ENCODE measurements at regions not wholly inside any gene's neighbourhood (a gene's known extent, or its start where the extent isn't known, plus 50 kb on each side); places are given as distances from the start of the nearest gene placed in this dataset.

GRCh38 chr6:10250655-10251220, 164.1 kb downstream of the TFAP2A start:
- POLR2A ChIA-PET, result no interaction called here
- TF ChIP-seq CTCF (IDR thresholded peaks at IDR 0.05; ENCODE audit: low read depth, low read length), result no peak
- Histone ChIP-seq H3K27me3 (ENCODE audit: control insufficient read depth, insufficient read depth, low read length) (no peaks in the 10 kb centered on the region), H3K27ac (ENCODE audit: low read depth, low read length) (no peak overlapping the region), H3K9me3 (ENCODE audit: control insufficient read depth, insufficient read depth, low read length) (peaks cover 31% of the 10 kb centered on the region), H3K4me3 (ENCODE audit: low read depth, low read length) (no peak overlapping the region)
- CTCF ChIA-PET, result no interaction called here
- DNase-seq (ENCODE audit: low read depth, low spot score), result no peak

GRCh38 chr6:10248378-10248843, 166.5 kb downstream of the TFAP2A start:
- no peak for TF ChIP-seq CTCF (IDR thresholded peaks at IDR 0.05; ENCODE audit: low read depth, low read length)
- ChIA-PET POLR2A (interaction anchor here (0.6 kb wide), 1 partner anchor 58 kb away, joined by 4 read pairs; no protein-coding TSS in a partner anchor), CTCF (no interaction called here)
- no peak for DNase-seq (ENCODE audit: low read depth, low spot score)
- Histone ChIP-seq H3K9me3 (ENCODE audit: control insufficient read depth, insufficient read depth, low read length) (peaks cover 31% of the 10 kb centered on the region), H3K27ac (ENCODE audit: low read depth, low read length) (no peak overlapping the region), H3K4me3 (ENCODE audit: low read depth, low read length) (no peak overlapping the region), H3K27me3 (ENCODE audit: control insufficient read depth, insufficient read depth, low read length) (no peaks in the 10 kb centered on the region)

GRCh38 chr6:10237298-10238038, 177.4 kb downstream of the TFAP2A start:
- ChIA-PET POLR2A (no interaction called here), CTCF (no interaction called here)
- DNase-seq (ENCODE audit: low read depth, low spot score), result no peak
- Histone ChIP-seq H3K27ac (ENCODE audit: low read depth, low read length) (no peak overlapping the region), H3K9me3 (ENCODE audit: control insufficient read depth, insufficient read depth, low read length) (peaks cover 11% of the 10 kb centered on the region), H3K4me3 (ENCODE audit: low read depth, low read length) (no peak overlapping the region), H3K27me3 (ENCODE audit: control insufficient read depth, insufficient read depth, low read length) (no peaks in the 10 kb centered on the region)
- no peak for TF ChIP-seq CTCF (IDR thresholded peaks at IDR 0.05; ENCODE audit: low read depth, low read length)

GRCh38 chr6:10235344-10235743, 179.5 kb downstream of the TFAP2A start:
- CTCF ChIA-PET, result no interaction called here
- Histone ChIP-seq H3K27me3 (ENCODE audit: control insufficient read depth, insufficient read depth, low read length) (no peaks in the 10 kb centered on the region), H3K4me3 (ENCODE audit: low read depth, low read length) (no peak overlapping the region), H3K27ac (ENCODE audit: low read depth, low read length) (no peak overlapping the region), H3K9me3 (ENCODE audit: control insufficient read depth, insufficient read depth, low read length) (peaks cover 8% of the 10 kb centered on the region)
- no peak for DNase-seq (ENCODE audit: low read depth, low spot score)
- POLR2A ChIA-PET, result no interaction called here
- TF ChIP-seq CTCF (IDR thresholded peaks at IDR 0.05; ENCODE audit: low read depth, low read length), result no peak

- DNase-seq (ENCODE audit: low read depth, low spot score), result no peak
- no peak for TF ChIP-seq CTCF (IDR thresholded peaks at IDR 0.05; ENCODE audit: low read depth, low read length)
- peaks cover under 1% of the 10 kb centered on the region; the same call in 1 of the 2 replicates for H3K9me3 ChIP-seq (ENCODE audit: control insufficient read depth, insufficient read depth, low read length)
- H3K27me3 ChIP-seq (ENCODE audit: control insufficient read depth, insufficient read depth, low read length), result no peaks in the 10 kb centered on the region
- no peak overlapping the region for H3K27ac ChIP-seq (ENCODE audit: low read depth, low read length)
- ChIA-PET CTCF (no interaction called here), POLR2A (no interaction called here)
- no peak overlapping the region for H3K4me3 ChIP-seq (ENCODE audit: low read depth, low read length)
These were observed 184.3 kb downstream of the TFAP2A start for GRCh38 chr6:10230531-10230930.
